GM12878 (cell line): ENCODE measurements at regions not wholly inside any gene's neighbourhood (a gene's known extent, or its start where the extent isn't known, plus 50 kb on each side); places are given as distances from the start of the nearest gene placed in this dataset.

Source experiments
- ATAC-seq: fragments of 200-7000 bp; cut with Tn5 transposase; 3 replicates; pipeline ENCODE4 v1.9.1; 2020; ENCODE audit warnings: mild to moderate bottlenecking, moderate library complexity
- BruUV-seq: library from RNA; stranded (reverse); fragments of 400-500 nt; replicated peaks from 2 replicates; lab custom pipeline; 2021; lab: Mats Ljungman, UMichigan
- CTCF ChIA-PET: fragments of 300-600 bp; sonication (Branson Sonifier 250); formaldehyde crosslinking; extraction: SDS; loops from one replicate; lab custom pipeline; 2021; ENCODE audit warnings: inconsistent platforms; lab: Yijun Ruan, JAX
- POLR2A ChIA-PET: fragments of 350-600 bp; formaldehyde crosslinking; extraction: SDS; loops from one replicate; lab custom pipeline; 2021; ENCODE audit warnings: inconsistent platforms; lab: Charles Lee
- RAD21 ChIA-PET: fragments of 300-600 bp; sonication (Branson Sonifier 250); formaldehyde crosslinking; loops from one replicate; lab custom pipeline; 2023; ENCODE audit warnings: antibody characterized with exemption; ENCODE audit not compliant: unreplicated experiment; lab: Charles Lee
- SMC1A ChIA-PET: fragments of 300-600 bp; sonication (Branson Sonifier 250); formaldehyde crosslinking; loops from one replicate; lab custom pipeline; 2023; ENCODE audit not compliant: unreplicated experiment, uncharacterized antibody; lab: Charles Lee
- DNase-seq: peaks from one replicate; pipeline ENCODE4 v3.0.0-alpha.2; 2011; ENCODE audit warnings: low read depth, low spot score
- FAIRE-seq: peaks from 3 replicates; lab custom pipeline; 2011; peaks lifted over from hg19 to GRCh38; lab: Jason Lieb, UNC
- H2AFZ ChIP-seq: 2 replicates; pipeline ENCODE4 v1.6.0; 2011; ENCODE audit warnings: low read depth, low read length, control low read depth; ENCODE audit not compliant: control insufficient read depth
- H3K27ac ChIP-seq: 2 replicates; pipeline ENCODE4 v1.5.1; 2011; ENCODE audit warnings: control low read depth; ENCODE audit not compliant: control insufficient read depth, insufficient read depth
- H3K27me3 ChIP-seq, 2 experiments: replicated peaks in 1 of 2; 2 replicates each; pipeline versions ENCODE4 v1.6.0 to v1.6.1; 2011; ENCODE audit warnings: low read length in 1 of 2; ENCODE audit not compliant: control insufficient read depth in 2 of 2, insufficient read depth in 2 of 2
- H3K36me3 ChIP-seq, 2 experiments: 2 replicates each; pipeline ENCODE4 v1.5.1; 2011; ENCODE audit warnings: low read length in 1 of 2; ENCODE audit not compliant: control insufficient read depth in 2 of 2, insufficient read depth in 2 of 2
- H3K4me1 ChIP-seq: 2 replicates; pipeline ENCODE4 v1.6.1; 2011; ENCODE audit warnings: mild to moderate bottlenecking, low read length, moderate library complexity, mixed read lengths; ENCODE audit not compliant: control insufficient read depth, insufficient read depth
- H3K4me2 ChIP-seq: 2 replicates; pipeline ENCODE4 v1.6.0; 2011; ENCODE audit warnings: control low read depth; ENCODE audit not compliant: control insufficient read depth, insufficient read depth
- H3K4me3 ChIP-seq: fragments of 200-600 bp; sonication (generic); 2 replicates; pipeline ENCODE4 v1.5.1; 2016
- H3K79me2 ChIP-seq: 2 replicates; pipeline ENCODE4 v1.6.0; 2011; ENCODE audit warnings: low read length; ENCODE audit not compliant: control insufficient read depth, insufficient read depth
- H3K9ac ChIP-seq: 2 replicates; pipeline ENCODE4 v1.8.0; 2011; ENCODE audit warnings: low read length, control low read depth, mixed read lengths; ENCODE audit not compliant: control insufficient read depth, insufficient read depth
- H3K9me3 ChIP-seq: replicated peaks from 3 replicates; pipeline ENCODE4 v1.5.1; 2011; ENCODE audit warnings: mild to moderate bottlenecking, low read length; ENCODE audit not compliant: control insufficient read depth, insufficient read depth
- H4K20me1 ChIP-seq: 2 replicates; pipeline ENCODE4 v1.6.0; 2011; ENCODE audit not compliant: control insufficient read depth, insufficient read depth
- ATF2 ChIP-seq: IDR thresholded peaks from 2 replicates; pipeline ENCODE4 v1.6.1; 2012; ENCODE audit warnings: low read length, inconsistent platforms
- BCL11A ChIP-seq: IDR thresholded peaks from 2 replicates; pipeline ENCODE4 v1.6.1; 2011; ENCODE audit warnings: low read depth, low read length
- CBFB ChIP-seq: IDR thresholded peaks from 2 replicates; pipeline ENCODE4 v1.6.1; 2016; ENCODE audit warnings: antibody characterized with exemption, low read depth
- E4F1 ChIP-seq: fragments of 450-650 bp; IDR thresholded peaks from 2 replicates; pipeline ENCODE4 v1.6.1; 2018; ENCODE audit warnings: borderline replicate concordance, mild to moderate bottlenecking; ENCODE audit not compliant: partially characterized antibody
- FOXK2 ChIP-seq: fragments of 450-650 bp; IDR thresholded peaks from 2 replicates; pipeline ENCODE4 v1.6.1; 2017; ENCODE audit warnings: mild to moderate bottlenecking, moderate library complexity
- FOXM1 ChIP-seq: IDR thresholded peaks from 2 replicates; pipeline ENCODE4 v1.6.1; 2012; ENCODE audit warnings: low read depth, mild to moderate bottlenecking, inconsistent platforms, low read length, moderate library complexity
- KDM1A ChIP-seq: fragments of 200-600 bp; sonication (generic); IDR thresholded peaks from 2 replicates; pipeline ENCODE4 v1.6.1; 2016; ENCODE audit warnings: borderline replicate concordance
- NFIC ChIP-seq: IDR thresholded peaks from 2 replicates; pipeline ENCODE4 v1.6.1; 2012; ENCODE audit warnings: low read depth, mild to moderate bottlenecking, inconsistent platforms, low read length, moderate library complexity
- NRF1 ChIP-seq: conservative IDR thresholded peaks from 2 replicates; pipeline ENCODE4 v1.6.1; 2011; ENCODE audit warnings: mild to moderate bottlenecking, low read depth, low read length, improper control_type of control experiment
- PBX3 ChIP-seq: IDR thresholded peaks from 2 replicates; pipeline ENCODE4 v1.6.1; 2011; ENCODE audit warnings: mild to moderate bottlenecking, low read depth, low read length, moderate library complexity; ENCODE audit not compliant: insufficient replicate concordance
- SMARCA5 ChIP-seq: fragments of 450-650 bp; IDR thresholded peaks from 2 replicates; pipeline ENCODE4 v1.6.1; 2017; ENCODE audit warnings: mild to moderate bottlenecking
- SPI1 ChIP-seq: IDR thresholded peaks from 2 replicates; pipeline ENCODE4 v1.6.1; 2011; ENCODE audit warnings: low read depth, mild to moderate bottlenecking, low read length, moderate library complexity, borderline replicate concordance; ENCODE audit not compliant: insufficient read depth
- SUPT20H ChIP-seq: IDR thresholded peaks from 2 replicates; pipeline ENCODE4 v1.6.1; 2011; ENCODE audit warnings: low read depth, mild to moderate bottlenecking, low read length, moderate library complexity, borderline replicate concordance; ENCODE audit not compliant: control insufficient read depth
- TARDBP ChIP-seq: IDR thresholded peaks from 2 replicates; pipeline ENCODE4 v1.6.1; 2016; ENCODE audit warnings: borderline replicate concordance
- WGBS: methylation state at CpG from one replicate; pipeline ENCODE4 v1.1.6; 2016; ENCODE audit warnings: low lambda C conversion rate; ENCODE audit not compliant: insufficient replicate concordance, insufficient coverage; ENCODE audit errors: missing lambda C conversion rate; 5-methylcytosine and 5-hydroxymethylcytosine counted together
- in situ Hi-C: fragments of 300-500 bp; cut with MboI; formaldehyde crosslinking; loops from 9 replicates; pipeline ENCODE4 v1.14.3; 2018; ENCODE audit warnings: mixed read lengths
- intact Hi-C: fragments of 100-400 bp; cut with micrococcal nuclease; formaldehyde crosslinking; loops from one replicate; pipeline ENCODE4 v1.14.2; 2022; ENCODE audit not compliant: unreplicated experiment

- no peaks in the 10 kb centered on the region for H3K79me2 ChIP-seq
- TF ChIP-seq SPI1: no peak
- no peak for TF ChIP-seq SUPT20H
- no peak for TF ChIP-seq PBX3
- no peak for TF ChIP-seq NRF1
- TF ChIP-seq TARDBP: no peak
- no peak for TF ChIP-seq NFIC
- TF ChIP-seq SMARCA5: no peak
- TF ChIP-seq E4F1: no peak
- no peak for TF ChIP-seq BCL11A
- TF ChIP-seq CBFB: no peak
- no peak for TF ChIP-seq KDM1A
- no peak for TF ChIP-seq FOXM1
- TF ChIP-seq ATF2: no peak
- TF ChIP-seq FOXK2: no peak
- TF ChIP-seq, all 136 proteins: peak for 0
- ChIA-PET CTCF (no interaction called here), POLR2A (no interaction called here), RAD21 (no interaction called here), SMC1A (no interaction called here)
- Histone ChIP-seq H3K36me3 (no peaks in the 10 kb centered on the region), H3K9ac (no peak overlapping the region), H3K9me3 (no peaks in the 10 kb centered on the region; the same call in 2 of the 3 replicates), H3K4me3 (no peak overlapping the region), H4K20me1 (no peaks in the 10 kb centered on the region), H2AFZ (no peak overlapping the region), H3K4me2 (no peak overlapping the region), H3K27ac (no peak overlapping the region), H3K27me3 (no peaks in the 10 kb centered on the region), H3K4me1 (no peaks in the 10 kb centered on the region)
- intact Hi-C loops: no loop called here
- FAIRE-seq (no peak), ATAC-seq (no peak), DNase-seq (no peak)
- WGBS: 0% methylated on average over 1 of the region's 1 CpG
- in situ Hi-C loops: no loop called here
- no TSS peak for BruUV-seq
Measured at GRCh38 chr7:136105191-136105590, 128.0 kb upstream of the MTPN start.
